RWPE2 (cell line): ENCODE measurements at regions not wholly inside any gene's neighbourhood (a gene's known extent, or its start where the extent isn't known, plus 50 kb on each side); places are given as distances from the start of the nearest gene placed in this dataset.
"Not testable (repeated sequence)": the region's sequence is repeated elsewhere in the genome, so short reads cannot be mapped to it uniquely, and the experiment has no call there.

Experiments
- ATAC-seq: fragments of 200-7000 bp; cut with Tn5 transposase; 3 replicates; pipeline ENCODE4 v1.9.1; 2021; ENCODE audit warnings: low read depth
- DNase-seq: peaks from one replicate; pipeline ENCODE4 v3.0.0-alpha.2; 2020; ENCODE audit warnings: low spot score
- H3K27ac ChIP-seq: fragments of 450-650 bp; 2 replicates; pipeline ENCODE4 v1.5.1; 2017; ENCODE audit warnings: mild to moderate bottlenecking; ENCODE audit not compliant: poor library complexity, severe bottlenecking
- H3K27me3 ChIP-seq: fragments of 250-450 bp; sonication (Bioruptor Pico); 2 replicates; pipeline ENCODE4 v1.5.1; 2021; ENCODE audit warnings: mild to moderate bottlenecking, moderate library complexity; ENCODE audit not compliant: insufficient read depth, poor library complexity, severe bottlenecking
- H3K36me3 ChIP-seq: fragments of 250-450 bp; sonication (Bioruptor Pico); 2 replicates; pipeline ENCODE4 v1.5.1; 2020; ENCODE audit warnings: low read depth, mild to moderate bottlenecking, moderate library complexity
- H3K4me1 ChIP-seq: fragments of 250-450 bp; sonication (Bioruptor Pico); 2 replicates; pipeline ENCODE4 v1.5.1; 2021; ENCODE audit warnings: mild to moderate bottlenecking, moderate library complexity; ENCODE audit not compliant: insufficient read depth, poor library complexity, severe bottlenecking
- H3K4me3 ChIP-seq: fragments of 250-450 bp; sonication (Bioruptor Pico); 2 replicates; pipeline ENCODE4 v1.5.1; 2021; ENCODE audit warnings: mild to moderate bottlenecking, moderate library complexity; ENCODE audit not compliant: severe bottlenecking
- H3K9me3 ChIP-seq: fragments of 250-450 bp; sonication (Bioruptor Pico); 2 replicates; pipeline ENCODE4 v1.5.1; 2021; ENCODE audit warnings: mild to moderate bottlenecking, moderate library complexity; ENCODE audit not compliant: severe bottlenecking
- CTCF ChIP-seq: fragments of 450-650 bp; IDR thresholded peaks from one replicate; pipeline ENCODE4 v1.5.1; 2017; ENCODE audit warnings: mild to moderate bottlenecking, moderate library complexity; ENCODE audit not compliant: poor library complexity, severe bottlenecking

GRCh38 chr17:34478244-34478643 is 101.1 kb upstream of the TMEM132E start:
- Histone ChIP-seq H3K27ac (no peak overlapping the region), H3K27me3 (no peaks in the 10 kb centered on the region), H3K36me3 (no peaks in the 10 kb centered on the region), H3K4me1 (no peaks in the 10 kb centered on the region), H3K4me3 (no peak overlapping the region), H3K9me3 (no peaks in the 10 kb centered on the region)
- ATAC-seq (no peak), DNase-seq (no peak)
- TF ChIP-seq CTCF: no peak

DNA sequence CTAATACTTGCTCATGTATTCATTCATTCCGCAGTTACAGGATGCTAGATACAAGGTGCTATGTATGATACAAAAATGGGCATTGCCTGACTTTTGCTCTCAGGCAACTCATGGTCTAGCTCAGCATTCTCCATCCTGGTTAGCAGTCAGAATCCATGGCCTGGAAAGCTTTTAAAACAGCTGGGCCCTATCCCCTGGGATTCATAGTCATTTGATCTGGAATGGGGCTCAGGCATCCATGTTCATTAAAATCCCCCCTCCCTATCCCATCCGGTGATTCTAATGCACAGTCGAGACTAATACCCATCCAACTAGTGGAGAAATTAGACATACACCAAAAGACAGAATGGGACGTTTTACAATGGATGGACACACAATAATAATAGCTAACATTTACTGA is 104.1 kb upstream of the TMEM132E start:
- H3K9me3 ChIP-seq: no peaks in the 10 kb centered on the region
- no peaks in the 10 kb centered on the region for H3K36me3 ChIP-seq
- H3K4me1 ChIP-seq: no peaks in the 10 kb centered on the region
- TF ChIP-seq CTCF: no peak
- no peak overlapping the region for H3K27ac ChIP-seq
- ATAC-seq: no peak
- no peak for DNase-seq
- peaks cover 2% of the 10 kb centered on the region for H3K27me3 ChIP-seq
- no peak overlapping the region for H3K4me3 ChIP-seq

DNA sequence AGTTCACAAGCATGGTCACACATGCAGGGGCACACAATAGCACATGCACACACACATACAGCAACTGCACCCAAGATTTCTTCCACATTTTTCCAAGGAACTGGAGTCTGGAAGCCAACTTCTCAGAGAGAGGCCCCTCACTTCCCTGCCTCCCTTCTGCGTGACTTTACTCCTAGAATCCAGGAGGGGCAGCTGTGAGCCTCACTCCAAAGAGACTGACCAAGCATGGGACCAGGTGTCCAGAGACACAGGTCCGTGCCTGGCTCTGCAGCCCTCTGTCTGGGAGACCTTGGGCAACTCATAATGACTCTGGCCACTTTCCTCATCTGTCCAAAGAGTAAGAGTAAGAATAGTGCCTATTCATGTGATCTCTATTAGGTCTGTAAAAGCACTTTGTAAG is 104.7 kb upstream of the TMEM132E start:
- Histone ChIP-seq H3K4me3 (no peak overlapping the region), H3K27me3 (peaks cover 5% of the 10 kb centered on the region), H3K4me1 (no peaks in the 10 kb centered on the region), H3K9me3 (no peaks in the 10 kb centered on the region), H3K36me3 (no peaks in the 10 kb centered on the region), H3K27ac (no peak overlapping the region)
- DNase-seq: no peak
- no peak for ATAC-seq
- no peak for TF ChIP-seq CTCF

- no peaks in the 10 kb centered on the region for H3K36me3 ChIP-seq
- ATAC-seq (no peak), DNase-seq (no peak)
- no peak for TF ChIP-seq CTCF
- no peak overlapping the region for H3K4me3 ChIP-seq
- H3K27me3 ChIP-seq: peaks cover 10% of the 10 kb centered on the region
- no peak overlapping the region for H3K27ac ChIP-seq
- no peaks in the 10 kb centered on the region for H3K4me1 ChIP-seq
- H3K9me3 ChIP-seq: no peaks in the 10 kb centered on the region
Measured at GRCh38 chr17:34472363-34472762, 107.0 kb upstream of the TMEM132E start.

- H3K4me3 ChIP-seq, H3K4me1 ChIP-seq, H3K9me3 ChIP-seq, DNase-seq, ATAC-seq, H3K27me3 ChIP-seq, H3K36me3 ChIP-seq, H3K27ac ChIP-seq: not testable (repeated sequence)
Measured at GRCh38 chr17:34471278-34471677, 108.1 kb upstream of the TMEM132E start.
